ENCODE measurements at regions not wholly inside any gene's neighbourhood (a gene's known extent, or its start where the extent isn't known, plus 50 kb on each side); places are given as distances from the start of the nearest gene placed in this dataset.

- ATAC-seq (replicated peaks) (peak in 1 of 2 donors; percentile 8), DNase-seq (no peak)
- H3K9me3 Mint-ChIP-seq, result no peaks in the 10 kb centered on the region
- no peak overlapping the region for H3K4me3 Mint-ChIP-seq
- no peak overlapping the region for H3K27ac Mint-ChIP-seq
- H3K4me1 Mint-ChIP-seq, result peaks cover 24 to 27% of the 10 kb centered on the region in 2 donors
- H3K27me3 Mint-ChIP-seq, result peaks cover 0 to 3% of the 10 kb centered on the region in 2 donors
- H3K36me3 Mint-ChIP-seq, result no peaks in the 10 kb centered on the region
These were observed 114.5 kb downstream of the PALM2AKAP2 start for GRCh38 chr9:109894473-109894872.

- Mint-ChIP-seq H3K27ac (peak overlapping the region; percentile 63), H3K36me3 (no peaks in the 10 kb centered on the region), H3K27me3 (peaks cover 0 to 5% of the 10 kb centered on the region in 2 donors), H3K9me3 (no peaks in the 10 kb centered on the region), H3K4me3 (peak overlapping the region; percentile 6 to 30), H3K4me1 (peaks cover 26 to 31% of the 10 kb centered on the region in 2 donors)
- no peak for DNase-seq
- peak; percentile 93 to 94 for ATAC-seq (replicated peaks)
These were observed 115.1 kb downstream of the PALM2AKAP2 start for GRCh38 chr9:109894921-109895758.

GRCh38 chr9:109901201-109901600 lies 121.2 kb downstream of the PALM2AKAP2 start:
- H3K27ac Mint-ChIP-seq, result peak overlapping the region; percentile 56
- no peak for ATAC-seq (replicated peaks)

GRCh38 chr9:109903515-109904138 lies 123.6 kb downstream of the PALM2AKAP2 start:
- H3K36me3 Mint-ChIP-seq, result no peaks in the 10 kb centered on the region
- peak; percentile 45 for ATAC-seq (replicated peaks)
- H3K27ac Mint-ChIP-seq, result no peak overlapping the region
- peaks cover 30 to 36% of the 10 kb centered on the region in 2 donors for H3K4me1 Mint-ChIP-seq
- no peaks in the 10 kb centered on the region for H3K9me3 Mint-ChIP-seq
- DNase-seq, result peak; percentile 52
- no peak overlapping the region for H3K4me3 Mint-ChIP-seq
- H3K27me3 Mint-ChIP-seq, result peaks cover 0 to 5% of the 10 kb centered on the region in 2 donors

More at GRCh38 chr9:109901201-109901600, 121.2 kb downstream of the PALM2AKAP2 start:
- Mint-ChIP-seq H3K4me3 (no peak overlapping the region), H3K9me3 (no peaks in the 10 kb centered on the region), H3K4me1 (peaks cover 20 to 32% of the 10 kb centered on the region in 2 donors), H3K36me3 (no peaks in the 10 kb centered on the region), H3K27me3 (peaks cover 0 to 5% of the 10 kb centered on the region in 2 donors)
- no peak for DNase-seq

- Mint-ChIP-seq H3K36me3 (no peaks in the 10 kb centered on the region), H3K27me3 (peaks cover 0 to under 1% of the 10 kb centered on the region in 2 donors), H3K27ac (no peak overlapping the region), H3K9me3 (no peaks in the 10 kb centered on the region), H3K4me3 (no peak overlapping the region), H3K4me1 (peaks cover 24 to 33% of the 10 kb centered on the region in 2 donors)
- no peak for ATAC-seq (replicated peaks)
- no peak for DNase-seq
These were observed 124.7 kb downstream of the PALM2AKAP2 start for GRCh38 chr9:109904666-109905065.

- Mint-ChIP-seq H3K27me3 (no peaks in the 10 kb centered on the region), H3K4me1 (peaks cover 22 to 33% of the 10 kb centered on the region in 2 donors), H3K9me3 (no peaks in the 10 kb centered on the region), H3K36me3 (no peaks in the 10 kb centered on the region), H3K4me3 (no peak overlapping the region), H3K27ac (no peak overlapping the region)
- ATAC-seq (replicated peaks), result no peak
- DNase-seq, result no peak
These were observed 125.5 kb downstream of the PALM2AKAP2 start for GRCh38 chr9:109905472-109905871.

GRCh38 chr9:109906766-109907382 lies 126.9 kb downstream of the PALM2AKAP2 start:
- no peak overlapping the region for H3K27ac Mint-ChIP-seq
- no peak for DNase-seq

GRCh38 chr9:109907400-109907799 lies 127.4 kb downstream of the PALM2AKAP2 start:
- Mint-ChIP-seq H3K4me3 (peak overlapping the region; percentile 65 to 70), H3K9me3 (no peaks in the 10 kb centered on the region)
- ATAC-seq (replicated peaks), result peak; percentile 84 to 86

More at GRCh38 chr9:109906766-109907382, 126.9 kb downstream of the PALM2AKAP2 start:
- Mint-ChIP-seq H3K4me3 (peak overlapping the region; percentile 65 to 70), H3K9me3 (no peaks in the 10 kb centered on the region), H3K36me3 (no peaks in the 10 kb centered on the region), H3K27me3 (no peaks in the 10 kb centered on the region), H3K4me1 (peaks cover 22 to 30% of the 10 kb centered on the region in 2 donors)
- ATAC-seq (replicated peaks), result peak; percentile 41 to 48

GRCh38 chr9:109907810-109908458 lies 127.9 kb downstream of the PALM2AKAP2 start:
- H3K27me3 Mint-ChIP-seq, result no peaks in the 10 kb centered on the region
- H3K9me3 Mint-ChIP-seq, result no peaks in the 10 kb centered on the region
- peaks cover 20 to 29% of the 10 kb centered on the region in 2 donors for H3K4me1 Mint-ChIP-seq
- ATAC-seq (replicated peaks), result peak in 1 of 2 donors; percentile 11
- H3K36me3 Mint-ChIP-seq, result no peaks in the 10 kb centered on the region
- H3K4me3 Mint-ChIP-seq, result peak overlapping the region; percentile 13 to 70
- no peak overlapping the region for H3K27ac Mint-ChIP-seq
- DNase-seq, result no peak

More at GRCh38 chr9:109907400-109907799, 127.4 kb downstream of the PALM2AKAP2 start:
- peak; percentile 51 for DNase-seq
- H3K4me1 Mint-ChIP-seq, result peaks cover 22 to 30% of the 10 kb centered on the region in 2 donors
- no peaks in the 10 kb centered on the region for H3K36me3 Mint-ChIP-seq
- no peak overlapping the region for H3K27ac Mint-ChIP-seq
- H3K27me3 Mint-ChIP-seq, result no peaks in the 10 kb centered on the region

GRCh38 chr9:109908459-109909390 lies 128.7 kb downstream of the PALM2AKAP2 start:
- peak; percentile 47 to 64 for ATAC-seq (replicated peaks)

GRCh38 chr9:109910671-109911518 lies 130.9 kb downstream of the PALM2AKAP2 start:
- H3K27me3 Mint-ChIP-seq, result no peaks in the 10 kb centered on the region
- no peaks in the 10 kb centered on the region for H3K9me3 Mint-ChIP-seq
- H3K4me1 Mint-ChIP-seq, result peaks cover 22 to 30% of the 10 kb centered on the region in 2 donors
- no peak overlapping the region for H3K4me3 Mint-ChIP-seq
- DNase-seq (no peak), ATAC-seq (replicated peaks) (no peak)
- no peak overlapping the region for H3K27ac Mint-ChIP-seq
- peaks cover 0 to 1% of the 10 kb centered on the region in 2 donors for H3K36me3 Mint-ChIP-seq

More at GRCh38 chr9:109908459-109909390, 128.7 kb downstream of the PALM2AKAP2 start:
- no peak overlapping the region for H3K4me3 Mint-ChIP-seq
- H3K36me3 Mint-ChIP-seq, result no peaks in the 10 kb centered on the region
- no peak for DNase-seq
- no peak overlapping the region for H3K27ac Mint-ChIP-seq
- no peaks in the 10 kb centered on the region for H3K9me3 Mint-ChIP-seq
- peaks cover 14 to 23% of the 10 kb centered on the region in 2 donors for H3K4me1 Mint-ChIP-seq
- H3K27me3 Mint-ChIP-seq, result no peaks in the 10 kb centered on the region

GRCh38 chr9:109912082-109912582 lies 132.1 kb downstream of the PALM2AKAP2 start:
- ATAC-seq (replicated peaks), result no peak
- H3K27ac Mint-ChIP-seq, result no peak overlapping the region
- no peak for DNase-seq
- no peak overlapping the region for H3K4me3 Mint-ChIP-seq
- H3K9me3 Mint-ChIP-seq, result no peaks in the 10 kb centered on the region
- H3K27me3 Mint-ChIP-seq, result no peaks in the 10 kb centered on the region
- peaks cover 34% of the 10 kb centered on the region in 2 donors for H3K4me1 Mint-ChIP-seq
- H3K36me3 Mint-ChIP-seq, result peaks cover 0 to 5% of the 10 kb centered on the region in 2 donors
